ENCODE measurements at regions not wholly inside any gene's neighbourhood (a gene's known extent, or its start where the extent isn't known, plus 50 kb on each side); places are given as distances from the start of the nearest gene placed in this dataset.

- WGBS (ENCODE audit: missing lambda C conversion rate): 21% methylated on average over 2 of the region's 2 CpGs
- CTCF ChIA-PET: no interaction called here
- TF ChIP-seq NPAS2 (CRISPR knock-in tag; IDR thresholded peaks at IDR 0.05; ENCODE audit: borderline replicate concordance): no peak
- no peak for TF ChIP-seq JUNB (IDR thresholded peaks at IDR 0.05)
- Histone ChIP-seq H3K4me1 (no peaks in the 10 kb centered on the region), H3K9me3 (no peaks in the 10 kb centered on the region; the same call in 2 of the 3 replicates), H3K4me2 (no peak overlapping the region), H3K27ac (no peak overlapping the region), H3K4me3 (no peak overlapping the region)
- ATAC-seq: no peak
- POLR2A ChIA-PET: no interaction called here
- FAIRE-seq: no peak
- no peak for DNase-seq (ENCODE audit: low read depth in 1 of 2, low spot score in 1 of 2)
Measured at GRCh38 chr6:80402266-80402665, 295.8 kb downstream of the BCKDHB start.

Small RNA genes in the stretch of these regions (small RNA-seq; reads per million reads assigned to genes)
- gene AL596028.1 (0 reads per million in 6 experiments), gene RNA5SP210 (0 reads per million in 6 experiments)
